Smooth muscle cell (in vitro differentiated cells): ENCODE measurements at regions not wholly inside any gene's neighbourhood (a gene's known extent, or its start where the extent isn't known, plus 50 kb on each side); places are given as distances from the start of the nearest gene placed in this dataset.

Experiments used
- DNase-seq: peaks from one replicate; lab custom pipeline; 2025; ENCODE audit not compliant: unreplicated experiment; lab: John Stamatoyannopoulos, UW
- H2AFZ ChIP-seq: fragments of 200-600 bp; sonication (generic); 2 replicates; pipeline ENCODE4 v1.6.0; 2016; ENCODE audit warnings: antibody characterized with exemption, low read depth, mild to moderate bottlenecking
- H3F3A ChIP-seq: fragments of 200-600 bp; sonication (generic); 2 replicates; pipeline ENCODE4 v1.6.0; 2017; ENCODE audit warnings: antibody characterized with exemption, low read depth
- H3K27ac ChIP-seq: fragments of 200-600 bp; sonication (generic); 2 replicates; pipeline ENCODE4 v1.5.1; 2016; ENCODE audit warnings: low read depth, mild to moderate bottlenecking
- H3K27me3 ChIP-seq: fragments of 200-600 bp; sonication (generic); 2 replicates; pipeline ENCODE4 v1.6.1; 2016; ENCODE audit warnings: low read depth, mild to moderate bottlenecking
- H3K36me3 ChIP-seq: fragments of 200-600 bp; sonication (generic); 2 replicates; pipeline ENCODE4 v1.5.1; 2016; ENCODE audit warnings: low read depth
- H3K4me1 ChIP-seq: fragments of 200-600 bp; sonication (generic); 2 replicates; pipeline ENCODE4 v1.5.1; 2016; ENCODE audit warnings: low read depth
- H3K4me2 ChIP-seq: fragments of 200-600 bp; sonication (generic); 2 replicates; pipeline ENCODE4 v1.6.0; 2016; ENCODE audit warnings: mild to moderate bottlenecking
- H3K4me3 ChIP-seq: fragments of 200-600 bp; sonication (generic); 2 replicates; pipeline ENCODE4 v1.5.1; 2016; ENCODE audit warnings: mild to moderate bottlenecking
- H3K79me2 ChIP-seq: fragments of 200-600 bp; sonication (generic); 2 replicates; pipeline ENCODE4 v1.6.0; 2016; ENCODE audit warnings: low read depth, mild to moderate bottlenecking
- H3K9ac ChIP-seq: fragments of 200-600 bp; sonication (generic); 2 replicates; pipeline ENCODE4 v1.6.0; 2016; ENCODE audit warnings: low read depth
- H3K9me3 ChIP-seq: fragments of 200-600 bp; sonication (generic); replicated peaks from 2 replicates; pipeline ENCODE4 v1.5.1; 2016; ENCODE audit warnings: low read depth
- H4K20me1 ChIP-seq: fragments of 200-600 bp; sonication (generic); 2 replicates; pipeline ENCODE4 v1.6.0; 2016; ENCODE audit warnings: low read depth
- CTCF ChIP-seq: fragments of 200-600 bp; sonication (generic); IDR thresholded peaks from 2 replicates; pipeline ENCODE4 v1.5.1; 2017; ENCODE audit warnings: borderline replicate concordance, mild to moderate bottlenecking, antibody characterized with exemption; ENCODE audit not compliant: insufficient read depth, poor library complexity, severe bottlenecking
- WGBS: methylation state at CpG from one replicate; pipeline ENCODE4 v1.1.7; 2016; ENCODE audit warnings: low lambda C conversion rate; 5-methylcytosine and 5-hydroxymethylcytosine counted together

- WGBS: 85% methylated on average over 4 of the region's 4 CpGs
- DNase-seq: no peak
- TF ChIP-seq CTCF: no peak
These were observed 390.8 kb upstream of the PTGER4 start for GRCh38 chr5:40288800-40289485.

GRCh38 chr5:40284863-40285262 lies 394.9 kb upstream of the PTGER4 start:
- H3K4me1 ChIP-seq: no peaks in the 10 kb centered on the region
- H3F3A ChIP-seq: no peaks in the 10 kb centered on the region
- H3K27me3 ChIP-seq: peaks cover 5% of the 10 kb centered on the region
- TF ChIP-seq CTCF: no peak
- WGBS: 86% methylated on average over 3 of the region's 3 CpGs
- H3K4me2 ChIP-seq: no peak overlapping the region
- no peaks in the 10 kb centered on the region for H3K9me3 ChIP-seq
- no peaks in the 10 kb centered on the region for H4K20me1 ChIP-seq
- no peak overlapping the region for H3K4me3 ChIP-seq
- no peak overlapping the region for H3K27ac ChIP-seq
- H3K36me3 ChIP-seq: no peaks in the 10 kb centered on the region
- DNase-seq: no peak
- no peak overlapping the region for H2AFZ ChIP-seq
- H3K9ac ChIP-seq: no peak overlapping the region
- H3K79me2 ChIP-seq: no peaks in the 10 kb centered on the region

More at GRCh38 chr5:40288800-40289485, 390.8 kb upstream of the PTGER4 start:
- Histone ChIP-seq H3F3A (no peaks in the 10 kb centered on the region), H3K27ac (no peak overlapping the region), H3K4me1 (no peaks in the 10 kb centered on the region), H3K79me2 (no peaks in the 10 kb centered on the region), H3K27me3 (peaks cover 5% of the 10 kb centered on the region), H3K4me3 (no peak overlapping the region), H3K36me3 (no peaks in the 10 kb centered on the region), H4K20me1 (no peaks in the 10 kb centered on the region), H2AFZ (no peak overlapping the region), H3K4me2 (no peak overlapping the region), H3K9ac (no peak overlapping the region), H3K9me3 (no peaks in the 10 kb centered on the region)

- H3K4me1 ChIP-seq: no peaks in the 10 kb centered on the region
- no peaks in the 10 kb centered on the region for H3K79me2 ChIP-seq
- H3K27ac ChIP-seq: no peak overlapping the region
- H3K27me3 ChIP-seq: no peaks in the 10 kb centered on the region
- no peak overlapping the region for H2AFZ ChIP-seq
- no peaks in the 10 kb centered on the region for H3K36me3 ChIP-seq
- no peak for TF ChIP-seq CTCF
- DNase-seq: no peak
- no peaks in the 10 kb centered on the region for H3K9me3 ChIP-seq
- H4K20me1 ChIP-seq: no peaks in the 10 kb centered on the region
- no peak overlapping the region for H3K4me3 ChIP-seq
- WGBS: 54% methylated on average over 5 of the region's 5 CpGs
- no peaks in the 10 kb centered on the region for H3F3A ChIP-seq
- H3K4me2 ChIP-seq: no peak overlapping the region
- H3K9ac ChIP-seq: no peak overlapping the region
These were observed 400.8 kb upstream of the PTGER4 start for GRCh38 chr5:40278881-40279280.
